PFSK-1 (cell line): ENCODE measurements at regions not wholly inside any gene's neighbourhood (a gene's known extent, or its start where the extent isn't known, plus 50 kb on each side); places are given as distances from the start of the nearest gene placed in this dataset.

Experiments used
- POLR2AphosphoS5 ChIP-seq: IDR thresholded peaks from 2 replicates; pipeline ENCODE4 v1.6.1; 2012; ENCODE audit warnings: low read depth, mild to moderate bottlenecking, control low read depth, low read length, moderate library complexity
- REST ChIP-seq, 2 experiments: IDR thresholded peaks; 2 replicates each; pipeline versions ENCODE4 v1.6.1 to v1.8.0; 2011 to 2012; ENCODE audit warnings: low read depth in 2 of 2, low read length in 2 of 2, control low read depth in 1 of 2, inconsistent platforms in 1 of 2, mild to moderate bottlenecking in 1 of 2, moderate library complexity in 1 of 2; ENCODE audit not compliant: insufficient read depth in 1 of 2
- SIN3A ChIP-seq: IDR thresholded peaks from 2 replicates; pipeline ENCODE4 v1.6.1; 2012; ENCODE audit warnings: mild to moderate bottlenecking, low read length, moderate library complexity, borderline replicate concordance; ENCODE audit not compliant: insufficient read depth
- TAF1 ChIP-seq: IDR thresholded peaks from 2 replicates; pipeline ENCODE4 v1.6.1; 2012; ENCODE audit warnings: low read length, control low read depth, borderline replicate concordance; ENCODE audit not compliant: insufficient read depth

DNA sequence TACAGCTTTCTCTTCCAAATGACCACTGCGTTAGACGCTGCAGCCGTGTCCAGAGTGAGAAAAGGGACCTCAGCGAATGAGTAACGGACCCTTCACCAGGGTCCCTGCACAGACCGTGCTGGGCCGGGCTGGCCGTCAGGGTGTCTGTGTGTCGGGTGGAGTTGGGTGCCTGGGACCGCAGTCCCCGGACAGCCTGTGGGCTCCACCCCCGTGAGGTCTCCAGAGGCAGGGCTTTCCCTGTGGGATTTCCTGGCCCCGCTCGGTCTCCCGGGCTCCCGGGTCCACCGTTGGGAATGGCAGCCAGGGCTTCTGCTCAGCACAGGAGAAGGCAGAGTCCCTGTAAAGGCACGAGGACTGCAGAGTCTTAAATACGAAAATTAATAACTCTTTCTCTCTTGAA is 509.7 kb downstream of the TCERG1L start:
- TF ChIP-seq SIN3A (no peak), REST (IDR thresholded peaks at IDR 0.05; ENCODE audit: insufficient read depth in 1 of 2, low read depth in 2 of 2, low read length in 2 of 2) (no peak), TAF1 (no peak), POLR2AphosphoS5 (no peak)
